Right atrium auricular region (tissue), 2 donors: ENCODE measurements at regions not wholly inside any gene's neighbourhood (a gene's known extent, or its start where the extent isn't known, plus 50 kb on each side); places are given as distances from the start of the nearest gene placed in this dataset.
"Not testable (repeated sequence)": the region's sequence is repeated elsewhere in the genome, so short reads cannot be mapped to it uniquely, and the experiment has no call there.

Experiments
- DNase-seq: peaks from one replicate; pipeline ENCODE4 v3.0.0-alpha.2; 2019; ENCODE audit warnings: low spot score
- H3K27ac ChIP-seq, 2 donors: fragments of 200-600 bp; sonication (generic); 1 replicate in 1 of 2; 2 replicates in 1 of 2; pipeline ENCODE4 v1.5.1; 2016 to 2019
- H3K27me3 ChIP-seq, 2 donors: fragments of 200-600 bp; sonication (generic); one replicate each; pipeline versions ENCODE4 v1.5.1 to v1.6.0; 2017 to 2019
- H3K36me3 ChIP-seq: fragments of 200-600 bp; sonication (generic); one replicate; pipeline ENCODE4 v1.5.1; 2016
- H3K4me1 ChIP-seq, 2 donors: fragments of 200-600 bp; sonication (generic); one replicate each; pipeline versions ENCODE4 v1.5.1 to v1.6.0; 2017 to 2019
- H3K4me3 ChIP-seq, 2 donors: fragments of 200-600 bp; sonication (generic); 1 replicate in 1 of 2; 2 replicates in 1 of 2; pipeline ENCODE4 v1.5.1; 2017 to 2019; ENCODE audit warnings: mild to moderate bottlenecking in 1 of 2, moderate library complexity in 1 of 2
- H3K9me3 ChIP-seq, 2 donors: fragments of 200-600 bp; sonication (generic); one replicate each; pipeline ENCODE4 v1.5.1; 2019
- CTCF ChIP-seq, 2 donors: fragments of 200-600 bp; sonication (generic); IDR thresholded peaks; one replicate each; pipeline ENCODE4 v1.5.1; 2019; ENCODE audit warnings: antibody characterized with exemption in 2 of 2

DNA sequence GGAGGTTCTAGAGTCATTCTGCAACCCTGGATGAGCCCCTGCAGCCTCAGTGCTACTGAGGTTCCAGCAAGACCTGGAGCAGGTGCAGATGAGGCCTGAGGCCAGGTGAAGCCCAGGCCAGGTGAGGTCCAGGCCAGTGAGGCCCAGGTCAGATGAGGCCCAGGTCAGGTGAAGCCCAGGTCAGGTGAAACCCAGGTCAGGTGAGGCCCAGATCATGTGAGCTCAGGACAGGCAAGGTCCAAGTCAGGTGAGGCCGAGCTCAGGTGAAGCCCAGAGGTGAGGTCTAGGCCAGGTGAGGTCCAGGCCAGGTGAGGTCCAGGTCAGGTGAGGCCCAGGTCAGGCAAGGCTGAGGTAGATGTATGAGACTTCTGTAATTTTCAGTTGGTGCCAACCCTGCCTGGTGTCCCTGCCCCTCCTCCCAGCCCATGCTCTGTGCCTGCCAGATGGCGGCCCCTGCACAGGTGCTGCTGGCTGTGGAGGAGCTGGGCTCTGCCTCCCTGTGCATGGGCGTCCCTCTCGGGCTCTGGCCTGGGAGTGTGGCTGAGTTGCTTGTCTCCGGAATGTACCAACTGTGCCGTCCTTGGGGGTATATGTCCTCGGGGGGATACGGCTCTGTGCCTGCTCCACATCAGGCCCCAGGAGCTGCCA, 388.5 kb downstream of the TMEM121 start:
- DNase-seq = no peak

GRCh38 chr14:105915546-105915945, 389.2 kb downstream of the TMEM121 start:
- H3K27ac ChIP-seq, DNase-seq, H3K4me1 ChIP-seq, H3K36me3 ChIP-seq, H3K27me3 ChIP-seq, H3K4me3 ChIP-seq: not testable (repeated sequence)
- H3K9me3 ChIP-seq = peaks cover 0 to 14% of the 10 kb centered on the region in 2 donors

More for the DNA sequence above, 388.5 kb downstream of the TMEM121 start:
- H3K27me3 ChIP-seq = no peaks in the 10 kb centered on the region
- H3K4me3 ChIP-seq = no peak overlapping the region
- H3K4me1 ChIP-seq = no peaks in the 10 kb centered on the region
- no peak overlapping the region for H3K27ac ChIP-seq
- no peaks in the 10 kb centered on the region for H3K36me3 ChIP-seq
- no peak for TF ChIP-seq CTCF (IDR thresholded peaks at IDR 0.05)
- peaks cover 0 to 14% of the 10 kb centered on the region in 2 donors for H3K9me3 ChIP-seq

DNA sequence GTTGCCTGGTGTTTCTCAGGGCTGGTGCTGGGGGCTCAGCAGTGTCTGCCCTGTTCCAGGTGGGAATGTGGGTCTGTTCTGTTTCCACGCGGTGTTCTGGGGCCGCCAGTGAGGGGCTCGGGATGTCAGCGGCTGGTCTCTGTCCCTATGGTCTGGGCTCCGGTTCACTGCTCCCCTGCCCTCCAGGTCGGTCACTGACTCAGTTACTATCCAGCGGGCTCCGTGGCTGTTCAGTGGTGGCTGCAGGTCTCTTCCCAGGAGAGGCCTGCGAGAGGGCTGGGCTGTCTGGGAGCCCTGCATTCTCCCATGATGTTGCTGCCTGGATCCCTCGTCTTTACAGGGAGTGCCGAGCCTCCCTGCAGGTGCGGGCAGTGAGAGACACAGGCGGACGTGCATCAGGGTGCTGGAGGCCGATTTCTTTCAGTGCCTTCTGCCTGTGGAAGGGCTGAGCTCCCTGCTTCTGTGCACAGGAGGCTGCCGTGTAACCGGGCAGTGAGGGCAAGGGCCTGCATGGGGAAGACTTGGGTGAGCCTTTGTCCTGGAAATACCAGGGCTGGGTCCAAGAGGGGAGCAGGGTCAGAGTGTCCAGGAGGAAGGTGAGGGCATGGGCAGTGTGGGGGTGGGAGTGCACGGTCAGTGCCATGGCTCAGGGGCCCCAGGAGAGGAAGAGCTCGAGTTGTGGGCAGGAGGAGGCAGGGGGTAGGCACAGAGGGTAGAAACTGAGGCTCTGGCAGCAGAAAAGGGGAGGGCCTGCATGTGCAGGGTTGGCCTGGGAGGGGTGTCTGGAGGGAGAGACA, 391.0 kb downstream of the TMEM121 start:
- not testable (repeated sequence) for H3K27me3 ChIP-seq, H3K4me3 ChIP-seq, H3K36me3 ChIP-seq, H3K27ac ChIP-seq, DNase-seq, H3K4me1 ChIP-seq
- H3K9me3 ChIP-seq = peaks cover 0 to 14% of the 10 kb centered on the region in 2 donors

DNA sequence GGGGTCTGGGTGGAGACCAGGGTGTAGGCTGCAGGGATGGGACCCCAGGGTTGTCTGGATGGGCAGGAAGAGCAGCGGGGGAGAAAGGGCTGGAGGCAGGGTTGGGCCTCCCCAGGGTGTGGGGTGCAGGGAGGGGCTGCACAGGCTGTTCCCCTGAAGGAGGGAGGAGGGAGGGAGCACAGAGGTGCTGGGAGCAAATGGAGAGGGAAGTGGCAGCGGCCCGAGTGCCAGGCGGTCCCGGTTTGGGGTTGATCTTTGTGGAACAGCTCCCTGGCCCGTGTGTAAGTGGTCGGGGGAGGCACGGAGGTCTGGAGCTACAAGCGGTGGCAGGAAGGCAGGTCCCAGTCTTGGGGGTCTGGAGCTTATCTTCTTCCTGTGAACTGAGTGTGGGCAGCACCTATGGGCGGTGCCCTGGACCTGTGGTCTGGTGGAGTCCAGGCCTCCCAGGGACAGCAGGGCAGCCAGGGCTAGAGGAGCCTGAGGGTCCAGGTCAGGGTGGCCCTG, 391.6 kb downstream of the TMEM121 start:
- DNase-seq = no peak
- Histone ChIP-seq H3K36me3 (no peaks in the 10 kb centered on the region), H3K9me3 (peaks cover 0 to 19% of the 10 kb centered on the region in 2 donors), H3K27ac (no peak overlapping the region), H3K4me3 (no peak overlapping the region), H3K4me1 (no peaks in the 10 kb centered on the region), H3K27me3 (no peaks in the 10 kb centered on the region)
- no peak for TF ChIP-seq CTCF (IDR thresholded peaks at IDR 0.05)

DNA sequence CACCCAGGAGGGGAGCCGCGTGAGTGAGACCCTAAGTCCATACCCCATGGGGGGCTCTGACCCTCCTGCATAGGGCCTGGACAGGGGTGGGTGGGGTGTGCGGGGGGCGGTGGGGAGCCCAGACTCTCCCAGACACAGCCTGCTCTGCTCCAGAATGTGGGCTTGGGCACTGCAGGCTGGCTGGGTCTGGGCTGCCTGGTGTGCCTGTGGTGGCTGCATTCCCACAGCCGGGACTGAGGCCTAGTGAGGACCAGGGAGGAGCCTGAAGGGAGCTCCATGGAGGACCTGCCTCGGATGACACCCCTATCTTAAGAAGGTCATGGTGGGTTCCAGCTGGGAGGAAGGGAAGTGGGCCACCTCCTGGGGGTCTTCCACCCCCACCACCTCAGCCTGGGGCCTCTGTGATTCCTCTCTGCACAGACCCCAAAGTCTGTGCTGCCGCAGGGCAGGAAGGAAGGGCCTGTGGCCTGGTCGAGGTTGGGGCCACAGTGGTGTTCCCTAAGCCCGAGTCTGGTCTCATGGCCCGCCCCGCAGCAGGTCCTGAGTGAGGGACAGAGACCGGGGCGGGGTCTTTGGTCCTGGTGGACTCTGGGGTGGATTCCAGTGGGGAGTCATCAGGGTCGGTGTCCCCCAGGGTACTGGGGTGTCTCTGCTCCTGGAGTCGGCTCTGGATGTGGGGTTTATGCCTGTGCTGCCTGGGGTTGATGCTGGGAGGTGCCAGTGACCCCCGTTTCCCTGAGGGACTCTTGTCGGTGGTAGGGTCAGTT, 392.3 kb downstream of the TMEM121 start:
- H3K4me1 ChIP-seq = no peaks in the 10 kb centered on the region
- no peak overlapping the region for H3K4me3 ChIP-seq
- H3K27ac ChIP-seq = no peak overlapping the region
- peaks cover 0 to 25% of the 10 kb centered on the region in 2 donors for H3K9me3 ChIP-seq
- TF ChIP-seq CTCF (IDR thresholded peaks at IDR 0.05) = no peak
- no peaks in the 10 kb centered on the region for H3K36me3 ChIP-seq
- no peaks in the 10 kb centered on the region for H3K27me3 ChIP-seq
- DNase-seq = no peak

DNA sequence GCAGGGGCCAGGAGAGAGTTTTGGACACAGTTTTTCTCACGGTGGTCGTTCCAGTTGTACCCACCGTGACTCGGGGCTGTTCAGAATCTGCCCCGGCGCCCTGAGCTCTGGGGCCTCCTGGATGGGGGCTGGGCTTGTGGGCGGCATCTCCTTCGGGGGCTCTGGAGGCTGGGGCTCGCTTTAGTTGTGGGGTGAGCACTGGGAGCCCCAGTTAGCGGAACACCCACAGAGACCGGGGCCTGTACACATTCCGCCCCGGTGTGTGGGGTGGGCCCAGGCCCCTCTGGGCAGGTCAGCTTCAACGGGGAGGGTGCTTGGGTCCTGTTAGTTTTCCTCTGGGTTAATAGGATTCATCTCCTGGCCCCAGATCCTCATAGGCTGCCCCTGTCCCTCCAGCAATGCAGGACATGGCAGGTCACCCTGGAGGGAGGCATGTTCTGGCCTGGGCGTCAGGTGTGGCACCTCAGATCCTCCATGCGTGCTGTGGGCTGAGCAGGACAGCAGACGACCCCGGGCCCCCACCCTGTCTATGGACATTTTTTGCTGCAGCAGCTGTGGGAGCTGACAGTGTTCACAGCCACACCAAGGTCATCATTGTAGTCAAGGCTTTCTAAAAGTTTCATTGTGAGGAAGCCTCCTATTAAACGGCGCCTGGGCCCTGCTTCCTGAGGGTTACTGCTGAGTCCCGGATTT, 393.2 kb downstream of the TMEM121 start:
- Histone ChIP-seq H3K36me3 (no peaks in the 10 kb centered on the region), H3K27ac (no peak overlapping the region), H3K4me3 (no peak overlapping the region), H3K9me3 (peaks cover 0 to 26% of the 10 kb centered on the region in 2 donors), H3K4me1 (no peaks in the 10 kb centered on the region), H3K27me3 (no peaks in the 10 kb centered on the region)
- TF ChIP-seq CTCF (IDR thresholded peaks at IDR 0.05) = no peak
- DNase-seq = no peak

DNA sequence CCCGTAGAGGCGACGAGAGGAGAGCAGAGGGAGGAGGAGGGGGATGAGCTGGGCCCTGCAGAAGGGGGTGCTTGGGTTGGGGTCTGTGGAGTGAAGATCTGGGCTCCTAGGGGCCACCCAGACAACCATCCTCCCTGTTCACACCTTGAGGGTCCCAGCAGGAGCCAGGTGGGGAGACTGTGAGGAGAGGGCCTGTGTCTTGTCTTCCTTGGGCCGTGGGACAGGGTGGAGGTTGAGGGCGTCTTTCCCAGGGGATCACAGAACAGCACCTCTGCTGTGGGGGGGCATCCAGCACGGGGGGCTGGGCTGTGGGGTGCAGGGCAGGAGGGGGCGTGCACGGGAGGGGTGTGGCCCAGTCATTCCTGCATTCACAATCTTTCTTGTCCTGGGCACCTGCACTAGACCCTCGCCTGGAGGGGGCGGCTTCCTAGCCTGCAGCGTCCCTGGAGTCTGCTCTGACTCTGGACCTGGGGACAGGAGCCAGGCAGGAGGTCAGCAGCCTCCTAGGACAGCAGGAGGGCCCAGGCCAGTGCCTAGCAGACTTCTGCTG, 393.8 kb downstream of the TMEM121 start:
- peaks cover 0 to 26% of the 10 kb centered on the region in 2 donors for H3K9me3 ChIP-seq
- not testable (repeated sequence) for H3K4me3 ChIP-seq, DNase-seq, H3K27ac ChIP-seq, H3K27me3 ChIP-seq, H3K36me3 ChIP-seq, H3K4me1 ChIP-seq

DNA sequence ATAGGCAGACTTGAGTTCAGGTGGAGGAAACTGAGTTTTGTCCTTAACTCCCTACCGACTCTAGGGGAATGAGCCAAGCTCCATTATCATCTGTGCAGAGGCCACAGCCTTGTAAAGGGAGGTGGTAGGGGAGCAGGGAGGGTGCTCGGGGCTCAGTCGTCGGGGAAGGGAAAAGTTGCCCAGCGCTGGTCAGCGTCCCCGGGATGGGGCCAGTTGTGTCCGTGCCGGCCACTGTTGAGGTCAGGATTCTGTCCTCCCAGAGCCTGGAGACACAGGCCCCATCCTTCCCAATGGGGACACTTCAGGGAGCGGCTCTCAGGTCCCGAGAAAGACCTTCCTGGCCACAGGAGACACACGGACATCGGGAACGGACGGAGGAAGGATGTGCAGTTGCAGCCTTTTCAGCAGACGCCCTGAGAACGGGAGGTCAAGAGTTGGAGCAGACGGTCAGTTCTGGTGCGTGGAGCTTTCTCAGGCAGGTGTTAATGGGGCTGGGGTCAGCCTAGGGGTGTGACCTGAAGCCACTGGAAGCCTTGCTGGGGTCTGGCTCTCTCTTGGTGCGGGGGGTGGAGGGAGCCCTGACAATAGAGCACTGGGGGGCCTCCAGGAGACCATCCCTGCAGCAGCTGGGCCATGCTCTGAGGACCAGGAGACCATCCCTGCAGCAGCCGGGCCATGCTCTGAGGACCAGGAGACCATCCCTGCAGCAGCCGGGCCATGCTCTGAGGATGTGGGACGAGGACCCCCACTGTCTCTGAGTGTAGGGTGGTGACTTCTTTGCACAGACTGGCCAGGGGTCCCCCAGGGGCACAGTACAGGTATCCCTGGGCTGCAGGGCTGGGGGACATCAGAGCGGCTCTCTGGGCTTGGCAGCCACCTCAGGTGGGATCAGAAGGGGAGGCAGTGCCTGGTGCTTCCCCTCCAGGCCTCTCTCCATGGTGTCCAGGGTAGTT, 394.7 kb downstream of the TMEM121 start:
- not testable (repeated sequence) for H3K27me3 ChIP-seq, H3K36me3 ChIP-seq, DNase-seq, H3K27ac ChIP-seq, H3K4me3 ChIP-seq, H3K4me1 ChIP-seq
- H3K9me3 ChIP-seq = peaks cover 0 to 21% of the 10 kb centered on the region in 2 donors
